ENCODE measurements at regions not wholly inside any gene's neighbourhood (a gene's known extent, or its start where the extent isn't known, plus 50 kb on each side); places are given as distances from the start of the nearest gene placed in this dataset.
"Not testable (repeated sequence)": the region's sequence is repeated elsewhere in the genome, so short reads cannot be mapped to it uniquely, and the experiment has no call there.

GRCh38 chr6:112899541-112899940, 552.4 kb downstream of the RFPL4B start:
- no peaks in the 10 kb centered on the region for H3K36me3 Mint-ChIP-seq (ENCODE audit: low read depth)
- no peak for DNase-seq
- CTCF ChIA-PET: interaction anchor here (0.6 kb wide), 1 partner anchor 544 kb away, joined by 3 read pairs; no protein-coding TSS in a partner anchor
- no peaks in the 10 kb centered on the region for H3K27me3 Mint-ChIP-seq
- H3K4me1 Mint-ChIP-seq: no peaks in the 10 kb centered on the region
- no peak overlapping the region for H3K4me3 Mint-ChIP-seq
- no peak overlapping the region for H3K27ac Mint-ChIP-seq
- POLR2A ChIA-PET: no interaction called here
- peaks cover 4% of the 10 kb centered on the region for H3K9me3 Mint-ChIP-seq

- Mint-ChIP-seq H3K9me3 (peaks cover 4% of the 10 kb centered on the region), H3K4me3 (no peak overlapping the region), H3K27me3 (no peaks in the 10 kb centered on the region), H3K36me3 (ENCODE audit: low read depth) (no peaks in the 10 kb centered on the region), H3K4me1 (no peaks in the 10 kb centered on the region), H3K27ac (no peak overlapping the region)
- POLR2A ChIA-PET: no interaction called here
- DNase-seq: no peak
- CTCF ChIA-PET: no interaction called here
Measured at GRCh38 chr6:112903361-112903760, 556.2 kb downstream of the RFPL4B start.

- POLR2A ChIA-PET: no interaction called here
- no peak overlapping the region for H3K27ac Mint-ChIP-seq
Measured at GRCh38 chr6:112906726-112907125, 559.6 kb downstream of the RFPL4B start.

GRCh38 chr6:112909781-112910180, 562.7 kb downstream of the RFPL4B start:
- Mint-ChIP-seq H3K4me1 (no peaks in the 10 kb centered on the region), H3K4me3 (no peak overlapping the region), H3K27ac (no peak overlapping the region), H3K36me3 (ENCODE audit: low read depth) (no peaks in the 10 kb centered on the region), H3K9me3 (no peaks in the 10 kb centered on the region), H3K27me3 (no peaks in the 10 kb centered on the region)
- ChIA-PET POLR2A (no interaction called here), CTCF (no interaction called here)
- no peak for DNase-seq

More at GRCh38 chr6:112906726-112907125, 559.6 kb downstream of the RFPL4B start:
- no peaks in the 10 kb centered on the region for H3K4me1 Mint-ChIP-seq
- H3K36me3 Mint-ChIP-seq (ENCODE audit: low read depth): no peaks in the 10 kb centered on the region
- H3K4me3 Mint-ChIP-seq: no peak overlapping the region
- no peaks in the 10 kb centered on the region for H3K9me3 Mint-ChIP-seq
- DNase-seq: no peak
- H3K27me3 Mint-ChIP-seq: no peaks in the 10 kb centered on the region
- CTCF ChIA-PET: interaction anchor here (0.6 kb wide), 1 partner anchor 1948 kb away, joined by 4 read pairs; the partner anchor contains the start of gene GTF3C6

GRCh38 chr6:112910256-112910655, 563.1 kb downstream of the RFPL4B start:
- H3K4me3 Mint-ChIP-seq: no peak overlapping the region
- ChIA-PET CTCF (no interaction called here), POLR2A (no interaction called here)
- H3K27ac Mint-ChIP-seq: no peak overlapping the region
- no peaks in the 10 kb centered on the region for H3K4me1 Mint-ChIP-seq
- H3K27me3 Mint-ChIP-seq: no peaks in the 10 kb centered on the region
- H3K36me3 Mint-ChIP-seq (ENCODE audit: low read depth): no peaks in the 10 kb centered on the region
- DNase-seq: no peak
- H3K9me3 Mint-ChIP-seq: no peaks in the 10 kb centered on the region

GRCh38 chr6:112911959-112912358, 564.8 kb downstream of the RFPL4B start:
- Mint-ChIP-seq H3K36me3 (ENCODE audit: low read depth) (no peaks in the 10 kb centered on the region), H3K27ac (no peak overlapping the region), H3K27me3 (no peaks in the 10 kb centered on the region), H3K4me1 (no peaks in the 10 kb centered on the region), H3K9me3 (no peaks in the 10 kb centered on the region), H3K4me3 (no peak overlapping the region)
- no peak for DNase-seq
- CTCF ChIA-PET: no interaction called here
- POLR2A ChIA-PET: no interaction called here

- H3K9me3 Mint-ChIP-seq: no peaks in the 10 kb centered on the region
- no peaks in the 10 kb centered on the region for H3K4me1 Mint-ChIP-seq
- DNase-seq: no peak
- H3K27me3 Mint-ChIP-seq: no peaks in the 10 kb centered on the region
- ChIA-PET CTCF (no interaction called here), POLR2A (no interaction called here)
- H3K27ac Mint-ChIP-seq: no peak overlapping the region
- H3K4me3 Mint-ChIP-seq: no peak overlapping the region
- H3K36me3 Mint-ChIP-seq (ENCODE audit: low read depth): no peaks in the 10 kb centered on the region
Measured at GRCh38 chr6:112912416-112913101, 565.4 kb downstream of the RFPL4B start.

- POLR2A ChIA-PET; H3K9me3 Mint-ChIP-seq; H3K4me1 Mint-ChIP-seq; CTCF ChIA-PET; H3K36me3 Mint-ChIP-seq (ENCODE audit: low read depth); DNase-seq; H3K4me3 Mint-ChIP-seq; H3K27me3 Mint-ChIP-seq; H3K27ac Mint-ChIP-seq: not testable (repeated sequence)
Measured at GRCh38 chr6:112919744-112920143, 572.6 kb downstream of the RFPL4B start.

- H3K4me3 Mint-ChIP-seq: no peak overlapping the region
Measured at GRCh38 chr6:112920994-112921393, 573.9 kb downstream of the RFPL4B start.

GRCh38 chr6:112923940-112924587, 576.9 kb downstream of the RFPL4B start:
- CTCF ChIA-PET: no interaction called here
- Mint-ChIP-seq H3K27ac (no peak overlapping the region), H3K27me3 (no peaks in the 10 kb centered on the region), H3K4me3 (no peak overlapping the region), H3K9me3 (peaks cover 9% of the 10 kb centered on the region), H3K4me1 (no peaks in the 10 kb centered on the region), H3K36me3 (ENCODE audit: low read depth) (no peaks in the 10 kb centered on the region)
- POLR2A ChIA-PET: no interaction called here
- no peak for DNase-seq

More at GRCh38 chr6:112920994-112921393, 573.9 kb downstream of the RFPL4B start:
- no peaks in the 10 kb centered on the region for H3K4me1 Mint-ChIP-seq
- POLR2A ChIA-PET: no interaction called here
- peaks cover 9% of the 10 kb centered on the region for H3K9me3 Mint-ChIP-seq
- H3K27me3 Mint-ChIP-seq: no peaks in the 10 kb centered on the region
- H3K36me3 Mint-ChIP-seq (ENCODE audit: low read depth): no peaks in the 10 kb centered on the region
- CTCF ChIA-PET: no interaction called here
- no peak for DNase-seq
- H3K27ac Mint-ChIP-seq: no peak overlapping the region

- CTCF ChIA-PET: no interaction called here
- Mint-ChIP-seq H3K4me1 (no peaks in the 10 kb centered on the region), H3K4me3 (no peak overlapping the region), H3K27ac (no peak overlapping the region), H3K36me3 (ENCODE audit: low read depth) (no peaks in the 10 kb centered on the region), H3K27me3 (no peaks in the 10 kb centered on the region), H3K9me3 (peaks cover 7% of the 10 kb centered on the region)
- DNase-seq: no peak
- POLR2A ChIA-PET: no interaction called here
Measured at GRCh38 chr6:112925702-112926101, 578.6 kb downstream of the RFPL4B start.

GRCh38 chr6:112927641-112928320, 580.7 kb downstream of the RFPL4B start:
- no peaks in the 10 kb centered on the region for H3K9me3 Mint-ChIP-seq
- H3K27ac Mint-ChIP-seq: no peak overlapping the region
- no peak for DNase-seq
- no peaks in the 10 kb centered on the region for H3K36me3 Mint-ChIP-seq (ENCODE audit: low read depth)
- no peak overlapping the region for H3K4me3 Mint-ChIP-seq
- H3K27me3 Mint-ChIP-seq: no peaks in the 10 kb centered on the region
- POLR2A ChIA-PET: no interaction called here
- no peaks in the 10 kb centered on the region for H3K4me1 Mint-ChIP-seq
- CTCF ChIA-PET: interaction anchor here (0.6 kb wide), 1 partner anchor 670 kb away, joined by 3 read pairs; no protein-coding TSS in a partner anchor

- POLR2A ChIA-PET: no interaction called here
Measured at GRCh38 chr6:112929641-112930040, 582.5 kb downstream of the RFPL4B start.

More at GRCh38 chr6:112929641-112930040, 582.5 kb downstream of the RFPL4B start:
- Mint-ChIP-seq H3K36me3 (ENCODE audit: low read depth) (no peaks in the 10 kb centered on the region), H3K4me3 (no peak overlapping the region), H3K27ac (no peak overlapping the region), H3K9me3 (no peaks in the 10 kb centered on the region), H3K27me3 (no peaks in the 10 kb centered on the region), H3K4me1 (no peaks in the 10 kb centered on the region)
- CTCF ChIA-PET: no interaction called here
- no peak for DNase-seq
